ENCODE measurements at regions not wholly inside any gene's neighbourhood (a gene's known extent, or its start where the extent isn't known, plus 50 kb on each side); places are given as distances from the start of the nearest gene placed in this dataset.

- peak; percentile 70; the same call in 1 of the 2 replicates for TF ChIP-seq SIX1 (CRISPR knock-in tag; IDR thresholded peaks at IDR 0.05; ENCODE audit: borderline replicate concordance)
- TF ChIP-seq ZMAT3 (CRISPR knock-in tag; conservative IDR thresholded peaks at IDR 0.05) = no peak
- no peak for TF ChIP-seq ZBTB38 (CRISPR knock-in tag; IDR thresholded peaks at IDR 0.05)
- TF ChIP-seq ZNF282 (IDR thresholded peaks at IDR 0.05; ENCODE audit: partially characterized antibody) = no peak
- TF ChIP-seq SP5 (CRISPR knock-in tag; IDR thresholded peaks at IDR 0.05; ENCODE audit: borderline replicate concordance, low read depth) = peak; percentile 78
- no peak for TF ChIP-seq PTBP1 (IDR thresholded peaks at IDR 0.05; ENCODE audit: low read depth, low read length, poor library complexity, severe bottlenecking)
- peak; percentile 68; the same call in 1 of the 2 replicates for TF ChIP-seq NFIC (IDR thresholded peaks at IDR 0.05; ENCODE audit: low read length)
- TF ChIP-seq NR2F1 (CRISPR knock-in tag; IDR thresholded peaks at IDR 0.05) = peak; percentile 61 to 82; a peak in 3 of 4 replicates
- TF ChIP-seq ELF3 (CRISPR knock-in tag; IDR thresholded peaks at IDR 0.05) = peak; percentile 43; the same call in 1 of the 2 replicates
- no peak for TF ChIP-seq ZNF350 (CRISPR knock-in tag; IDR thresholded peaks at IDR 0.05; ENCODE audit: borderline replicate concordance, low read depth)
- no peak for TF ChIP-seq RXRA (CRISPR knock-in tag; IDR thresholded peaks at IDR 0.05)
- peak; percentile 70; the same call in 1 of the 2 replicates for TF ChIP-seq SOX13 (IDR thresholded peaks at IDR 0.05)
- peak in 1 of 2 experiments; percentile 96; a peak in 2 of 4 replicates for TF ChIP-seq SOX13 (CRISPR knock-in tag; conservative IDR thresholded peaks at IDR 0.05 in 1 of 2, IDR thresholded peaks at IDR 0.05 in 1 of 2)
- peak; percentile 97 for TF ChIP-seq HOMEZ (CRISPR knock-in tag; IDR thresholded peaks at IDR 0.05; ENCODE audit: low read depth)
- TF ChIP-seq THAP8 (CRISPR knock-in tag; IDR thresholded peaks at IDR 0.05; ENCODE audit: borderline replicate concordance) = no peak
- TF ChIP-seq RFXANK (CRISPR knock-in tag; IDR thresholded peaks at IDR 0.05) = no peak
- TF ChIP-seq SP2 (CRISPR knock-in tag; IDR thresholded peaks at IDR 0.05) = no peak
- TF ChIP-seq ZNF547 (CRISPR knock-in tag; IDR thresholded peaks at IDR 0.05) = no peak
- TF ChIP-seq ATF7-NPFF (CRISPR knock-in tag; IDR thresholded peaks at IDR 0.05; ENCODE audit: low read depth) = no peak
- no peak for TF ChIP-seq ZNF30 (CRISPR knock-in tag; IDR thresholded peaks at IDR 0.05)
- TF ChIP-seq ZNF792 (CRISPR knock-in tag; IDR thresholded peaks at IDR 0.05) = no peak
- TF ChIP-seq FOXC1 (CRISPR knock-in tag; IDR thresholded peaks at IDR 0.05; ENCODE audit: borderline replicate concordance) = no peak
- TF ChIP-seq ZNF670 (CRISPR knock-in tag; IDR thresholded peaks at IDR 0.05; ENCODE audit: borderline replicate concordance) = no peak
- TF ChIP-seq CENPT (CRISPR knock-in tag; IDR thresholded peaks at IDR 0.05; ENCODE audit: low read depth) = no peak
- peak; percentile 60; the same call in 1 of the 2 replicates for TF ChIP-seq MIXL1 (CRISPR knock-in tag; IDR thresholded peaks at IDR 0.05)
- TF ChIP-seq SYNCRIP (IDR thresholded peaks at IDR 0.05; ENCODE audit: insufficient read depth, low read depth, low read length) = no peak
- peak; percentile 52; the same call in 1 of the 2 replicates for TF ChIP-seq EHMT2 (IDR thresholded peaks at IDR 0.05; ENCODE audit: borderline replicate concordance, low read depth, low read length)
- no peak for TF ChIP-seq ZNF260 (CRISPR knock-in tag; IDR thresholded peaks at IDR 0.05; ENCODE audit: borderline replicate concordance, low read depth)
- TF ChIP-seq MXD4 (CRISPR knock-in tag; IDR thresholded peaks at IDR 0.05) = no peak
- no peak for TF ChIP-seq ZNF816 (CRISPR knock-in tag; IDR thresholded peaks at IDR 0.05; ENCODE audit: borderline replicate concordance)
These were observed 138.3 kb upstream of the FUT9 start (continued) for GRCh38 chr6:95877480-95877879.

Measured in HepG2 (cell line).